ENCODE measurements at regions not wholly inside any gene's neighbourhood (a gene's known extent, or its start where the extent isn't known, plus 50 kb on each side); places are given as distances from the start of the nearest gene placed in this dataset.

DNA sequence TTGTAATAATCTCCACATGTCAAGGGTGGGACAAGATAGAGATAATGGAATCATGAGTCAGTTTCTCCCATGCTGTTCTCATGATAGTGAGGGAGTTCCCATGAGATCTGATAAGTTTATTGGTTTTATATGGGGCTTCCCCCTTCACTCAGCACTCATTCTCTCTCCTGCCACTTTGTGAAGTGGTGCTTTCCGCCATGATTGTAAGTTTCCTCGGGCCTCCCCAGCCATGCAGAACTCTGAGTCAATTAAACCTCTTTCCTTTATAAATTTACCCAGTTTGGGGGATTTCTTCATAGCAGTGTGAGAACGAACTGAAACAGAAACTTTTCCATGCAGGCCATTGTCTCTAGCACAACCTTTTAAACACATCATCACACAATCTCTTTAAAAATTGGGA, 221.5 kb upstream of the BRINP3 start:
- POLR2A ChIA-PET (ENCODE audit: unreplicated experiment): no interaction called here
- ATAC-seq (ENCODE audit: low read depth): no peak
- no peak overlapping the region for H4K5ac ChIP-seq (ENCODE audit: low read depth, low read length)
- no peaks in the 10 kb centered on the region for H3K9me3 ChIP-seq (ENCODE audit: control insufficient read depth, insufficient read depth, low read length)
- WGBS, 2 experiments (ENCODE audit: extremely low coverage in 2 of 2, insufficient read length in 1 of 2): no CpG with 5 or more reads among the region's 3 CpGs
- H2AK9ac ChIP-seq (replicated peaks; ENCODE audit: low read depth, low read length, poor library complexity): no peak overlapping the region
- no peaks in the 10 kb centered on the region for H3K79me1 ChIP-seq (ENCODE audit: low read depth in 1 of 2, low read length in 2 of 2)
- no peak for DNase-seq
- dilution Hi-C loops (cut with HindIII; ENCODE audit: low sequenced_read_pairs, unreplicated experiment) (no loop called here), intact Hi-C loops (cut with micrococcal nuclease) (no loop called here), in situ Hi-C loops (cut with MboI; ENCODE audit: low sequenced_read_pairs) (no loop called here)
- no peak overlapping the region for H3K9ac ChIP-seq (ENCODE audit: low read depth, low read length)
- no peaks in the 10 kb centered on the region for H3K36me3 ChIP-seq (ENCODE audit: control insufficient read depth, insufficient read depth, low read length)
- TF ChIP-seq RCOR1 (IDR thresholded peaks at IDR 0.05; ENCODE audit: insufficient replicate concordance, low read length) (no peak), NFE2L2 (IDR thresholded peaks at IDR 0.05; ENCODE audit: low read depth, low read length) (no peak), BHLHE40 (IDR thresholded peaks at IDR 0.05; ENCODE audit: low read depth, low read length) (no peak), RFX5 (IDR thresholded peaks at IDR 0.05; ENCODE audit: low read depth, low read length) (no peak), CEBPB (IDR thresholded peaks at IDR 0.05; ENCODE audit: low read depth, low read length) (no peak), POLR2A (IDR thresholded peaks at IDR 0.05; ENCODE audit: low read depth, low read length) (no peak), SMC3 (IDR thresholded peaks at IDR 0.05; ENCODE audit: low read depth, low read length) (no peak), RAD21 (IDR thresholded peaks at IDR 0.05; ENCODE audit: low read length) (no peak), MAFK (IDR thresholded peaks at IDR 0.05; ENCODE audit: low read depth, low read length) (no peak), MAZ (IDR thresholded peaks at IDR 0.05; ENCODE audit: borderline replicate concordance, low read depth, low read length) (no peak)
- TF ChIP-seq, protein P1, sequence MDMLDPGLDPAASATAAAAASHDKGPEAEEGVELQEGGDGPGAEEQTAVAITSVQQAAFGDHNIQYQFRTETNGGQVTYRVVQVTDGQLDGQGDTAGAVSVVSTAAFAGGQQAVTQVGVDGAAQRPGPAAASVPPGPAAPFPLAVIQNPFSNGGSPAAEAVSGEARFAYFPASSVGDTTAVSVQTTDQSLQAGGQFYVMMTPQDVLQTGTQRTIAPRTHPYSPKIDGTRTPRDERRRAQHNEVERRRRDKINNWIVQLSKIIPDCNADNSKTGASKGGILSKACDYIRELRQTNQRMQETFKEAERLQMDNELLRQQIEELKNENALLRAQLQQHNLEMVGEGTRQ (IDR thresholded peaks at IDR 0.05; ENCODE audit: low read depth, low read length): no peak
- TF ChIP-seq, protein P2, sequence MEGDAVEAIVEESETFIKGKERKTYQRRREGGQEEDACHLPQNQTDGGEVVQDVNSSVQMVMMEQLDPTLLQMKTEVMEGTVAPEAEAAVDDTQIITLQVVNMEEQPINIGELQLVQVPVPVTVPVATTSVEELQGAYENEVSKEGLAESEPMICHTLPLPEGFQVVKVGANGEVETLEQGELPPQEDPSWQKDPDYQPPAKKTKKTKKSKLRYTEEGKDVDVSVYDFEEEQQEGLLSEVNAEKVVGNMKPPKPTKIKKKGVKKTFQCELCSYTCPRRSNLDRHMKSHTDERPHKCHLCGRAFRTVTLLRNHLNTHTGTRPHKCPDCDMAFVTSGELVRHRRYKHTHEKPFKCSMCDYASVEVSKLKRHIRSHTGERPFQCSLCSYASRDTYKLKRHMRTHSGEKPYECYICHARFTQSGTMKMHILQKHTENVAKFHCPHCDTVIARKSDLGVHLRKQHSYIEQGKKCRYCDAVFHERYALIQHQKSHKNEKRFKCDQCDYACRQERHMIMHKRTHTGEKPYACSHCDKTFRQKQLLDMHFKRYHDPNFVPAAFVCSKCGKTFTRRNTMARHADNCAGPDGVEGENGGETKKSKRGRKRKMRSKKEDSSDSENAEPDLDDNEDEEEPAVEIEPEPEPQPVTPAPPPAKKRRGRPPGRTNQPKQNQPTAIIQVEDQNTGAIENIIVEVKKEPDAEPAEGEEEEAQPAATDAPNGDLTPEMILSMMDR (conservative IDR thresholded peaks at IDR 0.05; ENCODE audit: low read depth, low read length): no peak
- TF ChIP-seq, protein P3, sequence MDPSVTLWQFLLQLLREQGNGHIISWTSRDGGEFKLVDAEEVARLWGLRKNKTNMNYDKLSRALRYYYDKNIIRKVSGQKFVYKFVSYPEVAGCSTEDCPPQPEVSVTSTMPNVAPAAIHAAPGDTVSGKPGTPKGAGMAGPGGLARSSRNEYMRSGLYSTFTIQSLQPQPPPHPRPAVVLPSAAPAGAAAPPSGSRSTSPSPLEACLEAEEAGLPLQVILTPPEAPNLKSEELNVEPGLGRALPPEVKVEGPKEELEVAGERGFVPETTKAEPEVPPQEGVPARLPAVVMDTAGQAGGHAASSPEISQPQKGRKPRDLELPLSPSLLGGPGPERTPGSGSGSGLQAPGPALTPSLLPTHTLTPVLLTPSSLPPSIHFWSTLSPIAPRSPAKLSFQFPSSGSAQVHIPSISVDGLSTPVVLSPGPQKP (IDR thresholded peaks at IDR 0.05; ENCODE audit: borderline replicate concordance, low read depth, low read length): no peak
- no peak overlapping the region for H4K8ac ChIP-seq (ENCODE audit: low read depth in 2 of 2, low read length in 2 of 2)
- CTCF ChIA-PET: no interaction called here
- no peak overlapping the region for H3K14ac ChIP-seq (replicated peaks; ENCODE audit: low read depth, low read length)
- no peak overlapping the region for H3K18ac ChIP-seq (ENCODE audit: low read depth, low read length)
- no peak overlapping the region for H2BK5ac ChIP-seq (ENCODE audit: low read depth, low read length, poor library complexity, severe bottlenecking)
- H3K27ac ChIP-seq (ENCODE audit: insufficient read depth, low read length): no peak overlapping the region
- H2BK120ac ChIP-seq (ENCODE audit: low read depth, low read length): no peak overlapping the region
- H4K20me1 ChIP-seq (ENCODE audit: insufficient read depth, low read length): no peaks in the 10 kb centered on the region
- H3K9me1 ChIP-seq (ENCODE audit: insufficient read depth, low read length): no peaks in the 10 kb centered on the region
- H3K56ac ChIP-seq (ENCODE audit: extremely low read depth, insufficient read depth, low read length): no peak overlapping the region
- H3K4me1 ChIP-seq (ENCODE audit: control insufficient read depth, insufficient read depth, low read length): no peaks in the 10 kb centered on the region
- H3K23ac ChIP-seq (ENCODE audit: low read depth, low read length): no peak overlapping the region
- no peak overlapping the region for H4K91ac ChIP-seq (ENCODE audit: insufficient read depth, low read depth, low read length)
- H2AFZ ChIP-seq (replicated peaks; ENCODE audit: low read length, poor library complexity): no peak overlapping the region
- no peak overlapping the region for H3K4me3 ChIP-seq (ENCODE audit: insufficient read depth, low read depth, low read length)
- H3K4ac ChIP-seq (ENCODE audit: low read depth, low read length): no peak overlapping the region
- no peaks in the 10 kb centered on the region for H3K27me3 ChIP-seq (ENCODE audit: control insufficient read depth, insufficient read depth, low read length)
- H3K4me2 ChIP-seq (ENCODE audit: low read depth, low read length): no peak overlapping the region
- no peak overlapping the region for H2AK5ac ChIP-seq (ENCODE audit: low read depth, low read length)
- no peak overlapping the region for H2BK20ac ChIP-seq (ENCODE audit: low read depth, low read length)
- BruUV-seq (replicated peaks): no TSS peak
- no peak overlapping the region for H2BK15ac ChIP-seq (ENCODE audit: low read depth, low read length)

Data from IMR-90 (cell line).